GM12873 (cell line): ENCODE measurements at regions not wholly inside any gene's neighbourhood (a gene's known extent, or its start where the extent isn't known, plus 50 kb on each side); places are given as distances from the start of the nearest gene placed in this dataset.

Experiments
- CTCF ChIP-seq: IDR thresholded peaks from 2 replicates; pipeline ENCODE4 v1.5.1; 2012; ENCODE audit warnings: low read depth, mild to moderate bottlenecking, moderate library complexity, low read length, control low read depth; ENCODE audit not compliant: insufficient read depth; ENCODE audit errors: missing control alignments

GRCh38 chr22:44368611-44369292 is 56.0 kb upstream of the SHISAL1 start:
- TF ChIP-seq CTCF = no peak

- TF ChIP-seq CTCF = no peak
Measured at GRCh38 chr22:44366372-44367300, 53.9 kb upstream of the SHISAL1 start.

GRCh38 chr22:44365832-44366231 is 53.1 kb upstream of the SHISAL1 start:
- no peak for TF ChIP-seq CTCF

- no peak for TF ChIP-seq CTCF
Measured at GRCh38 chr22:44365191-44365590, 52.4 kb upstream of the SHISAL1 start.

GRCh38 chr22:44364751-44365130 is 52.0 kb upstream of the SHISAL1 start:
- no peak for TF ChIP-seq CTCF

- TF ChIP-seq CTCF = no peak
Measured at GRCh38 chr22:44363980-44364750, 51.4 kb upstream of the SHISAL1 start.
